ENCODE measurements at regions not wholly inside any gene's neighbourhood (a gene's known extent, or its start where the extent isn't known, plus 50 kb on each side); places are given as distances from the start of the nearest gene placed in this dataset.

DNA sequence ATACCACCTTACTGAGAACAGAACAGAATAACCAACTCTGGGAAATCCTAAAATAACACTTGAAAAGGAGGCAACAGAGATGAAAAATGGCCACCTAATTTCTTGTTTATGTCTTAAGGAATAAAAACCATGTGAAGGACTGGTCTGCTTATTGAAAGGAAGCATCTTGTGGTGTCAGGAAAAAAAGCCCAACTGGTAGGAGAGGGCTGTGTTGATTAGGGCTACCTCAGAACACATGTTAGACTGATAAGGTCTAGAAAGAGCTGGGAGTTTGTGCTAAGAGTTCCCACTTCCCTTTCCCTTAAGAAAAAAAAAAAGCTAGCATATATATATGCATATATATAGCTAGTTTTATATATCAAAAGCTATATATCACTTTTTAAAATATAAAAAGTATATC, 425.3 kb upstream of the BTBD3 start:
- ATAC-seq (no peak), DNase-seq (no peak)
- intact Hi-C loops (cut with DNase I), result no loop called here
- H3K27ac ChIP-seq, result no peak overlapping the region
- H3K4me1 ChIP-seq, result no peaks in the 10 kb centered on the region
- no peak overlapping the region for H3K4me3 ChIP-seq
- no peaks in the 10 kb centered on the region for H3K27me3 ChIP-seq
- no peaks in the 10 kb centered on the region for H3K9me3 ChIP-seq
- TF ChIP-seq, protein P1, sequence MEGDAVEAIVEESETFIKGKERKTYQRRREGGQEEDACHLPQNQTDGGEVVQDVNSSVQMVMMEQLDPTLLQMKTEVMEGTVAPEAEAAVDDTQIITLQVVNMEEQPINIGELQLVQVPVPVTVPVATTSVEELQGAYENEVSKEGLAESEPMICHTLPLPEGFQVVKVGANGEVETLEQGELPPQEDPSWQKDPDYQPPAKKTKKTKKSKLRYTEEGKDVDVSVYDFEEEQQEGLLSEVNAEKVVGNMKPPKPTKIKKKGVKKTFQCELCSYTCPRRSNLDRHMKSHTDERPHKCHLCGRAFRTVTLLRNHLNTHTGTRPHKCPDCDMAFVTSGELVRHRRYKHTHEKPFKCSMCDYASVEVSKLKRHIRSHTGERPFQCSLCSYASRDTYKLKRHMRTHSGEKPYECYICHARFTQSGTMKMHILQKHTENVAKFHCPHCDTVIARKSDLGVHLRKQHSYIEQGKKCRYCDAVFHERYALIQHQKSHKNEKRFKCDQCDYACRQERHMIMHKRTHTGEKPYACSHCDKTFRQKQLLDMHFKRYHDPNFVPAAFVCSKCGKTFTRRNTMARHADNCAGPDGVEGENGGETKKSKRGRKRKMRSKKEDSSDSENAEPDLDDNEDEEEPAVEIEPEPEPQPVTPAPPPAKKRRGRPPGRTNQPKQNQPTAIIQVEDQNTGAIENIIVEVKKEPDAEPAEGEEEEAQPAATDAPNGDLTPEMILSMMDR (IDR thresholded peaks at IDR 0.05), result no peak
- H3K36me3 ChIP-seq, result no peaks in the 10 kb centered on the region

DNA sequence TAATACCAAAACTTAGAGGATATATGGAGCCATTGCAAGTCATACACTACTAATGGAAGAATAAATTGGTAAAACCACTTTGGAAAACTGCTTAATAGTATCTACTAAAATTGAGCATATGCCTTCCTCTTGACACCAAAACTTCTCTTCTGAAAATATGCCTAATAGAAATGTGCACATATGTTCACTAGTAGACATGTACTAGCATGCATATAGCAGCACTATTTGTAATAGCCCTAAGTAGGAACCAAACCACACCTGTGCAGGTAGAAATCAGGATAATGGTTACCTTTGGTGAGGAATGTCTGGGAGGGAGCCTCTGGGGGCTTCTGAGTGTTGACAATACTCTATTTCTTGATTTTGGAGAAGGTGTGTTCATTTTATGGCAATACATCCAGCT, 424.8 kb upstream of the BTBD3 start:
- H3K4me3 ChIP-seq, result no peak overlapping the region
- no peaks in the 10 kb centered on the region for H3K9me3 ChIP-seq
- TF ChIP-seq, protein P1 (IDR thresholded peaks at IDR 0.05), result no peak
- no peak for ATAC-seq
- H3K27ac ChIP-seq, result no peak overlapping the region
- intact Hi-C loops (cut with DNase I), result no loop called here
- no peaks in the 10 kb centered on the region for H3K36me3 ChIP-seq
- H3K4me1 ChIP-seq, result no peaks in the 10 kb centered on the region
- no peaks in the 10 kb centered on the region for H3K27me3 ChIP-seq
- DNase-seq, result no peak

DNA sequence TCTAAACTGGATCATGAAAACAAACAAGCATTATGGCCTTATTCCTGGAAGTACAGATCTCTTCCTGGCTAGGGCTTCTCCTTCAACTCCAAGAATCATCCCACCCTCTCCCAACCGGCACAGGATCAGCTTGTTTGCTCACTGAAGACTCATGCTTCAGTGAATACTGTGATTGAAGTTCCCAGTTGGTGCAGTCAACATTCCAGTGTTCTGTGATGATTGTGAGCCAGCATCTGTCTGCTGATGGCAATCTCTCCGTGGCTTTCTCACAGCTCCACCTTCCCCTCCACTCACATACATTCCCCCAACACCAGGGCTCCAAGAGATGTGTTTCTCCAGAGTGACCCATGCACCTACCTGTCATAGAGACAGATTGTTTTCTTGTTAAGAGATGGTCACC, 421.3 kb upstream of the BTBD3 start:
- Histone ChIP-seq H3K9me3 (no peaks in the 10 kb centered on the region), H3K4me3 (no peak overlapping the region), H3K27ac (no peak overlapping the region), H3K27me3 (no peaks in the 10 kb centered on the region), H3K4me1 (no peaks in the 10 kb centered on the region), H3K36me3 (no peaks in the 10 kb centered on the region)
- DNase-seq (no peak), ATAC-seq (no peak)
- intact Hi-C loops (cut with DNase I), result no loop called here
- TF ChIP-seq, protein P1 (IDR thresholded peaks at IDR 0.05), result no peak

DNA sequence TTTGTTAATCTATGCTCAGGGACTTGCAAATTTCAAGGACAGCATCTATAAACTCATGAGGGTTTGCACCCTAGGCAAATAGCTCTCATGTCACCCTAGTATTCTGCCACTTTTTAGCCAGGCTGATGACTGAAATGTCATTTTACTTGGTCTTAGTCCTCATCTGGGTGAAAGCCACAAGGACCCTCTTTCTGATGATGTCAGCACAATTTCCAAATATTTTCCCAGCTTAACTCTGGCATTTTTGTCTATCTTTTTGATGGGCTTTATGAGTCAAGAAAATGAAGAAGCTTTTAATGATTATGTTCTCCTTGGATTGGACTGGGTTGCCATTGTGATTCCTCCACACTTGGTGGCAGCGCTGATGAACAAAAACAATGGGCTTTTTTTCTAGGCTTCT, 420.1 kb upstream of the BTBD3 start:
- intact Hi-C loops (cut with DNase I), result no loop called here
- TF ChIP-seq, protein P1 (IDR thresholded peaks at IDR 0.05), result no peak
- Histone ChIP-seq H3K4me1 (no peaks in the 10 kb centered on the region), H3K27me3 (no peaks in the 10 kb centered on the region), H3K27ac (no peak overlapping the region), H3K4me3 (no peak overlapping the region), H3K36me3 (no peaks in the 10 kb centered on the region), H3K9me3 (no peaks in the 10 kb centered on the region)
- ATAC-seq, result no peak
- DNase-seq, result no peak

DNA sequence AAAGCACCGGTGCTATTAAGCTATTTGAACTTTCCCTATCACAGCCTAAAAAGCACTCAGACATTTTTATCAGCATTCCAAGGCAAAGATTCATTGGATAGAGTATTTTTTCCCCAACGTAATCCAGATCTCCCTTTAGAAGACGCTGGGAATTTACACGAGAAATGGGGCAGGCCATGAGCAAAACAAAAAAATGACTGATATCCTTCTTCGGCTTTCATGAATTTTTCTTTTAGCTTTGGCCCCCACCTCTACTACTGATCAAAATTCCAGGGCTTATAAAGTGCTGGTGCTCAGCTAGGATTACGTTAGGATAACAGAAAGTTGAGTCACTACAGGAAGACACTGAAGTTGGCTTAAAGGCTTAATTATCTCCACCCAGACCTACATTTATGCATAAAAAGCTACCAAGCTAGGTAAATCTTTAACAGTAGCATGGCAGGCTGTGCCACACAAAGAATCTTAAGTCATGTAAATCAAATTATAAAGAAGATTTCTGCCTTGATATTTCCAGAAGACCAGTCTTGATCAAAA, 418.5 kb upstream of the BTBD3 start:
- no peak for ATAC-seq
- TF ChIP-seq, protein P1 (IDR thresholded peaks at IDR 0.05), result no peak
- no peak for DNase-seq
- H3K9me3 ChIP-seq, result no peaks in the 10 kb centered on the region
- no peaks in the 10 kb centered on the region for H3K4me1 ChIP-seq
- H3K27me3 ChIP-seq, result no peaks in the 10 kb centered on the region
- no peak overlapping the region for H3K4me3 ChIP-seq
- intact Hi-C loops (cut with DNase I), result no loop called here
- no peaks in the 10 kb centered on the region for H3K36me3 ChIP-seq
- no peak overlapping the region for H3K27ac ChIP-seq
